BJ (cell line): ENCODE measurements at regions not wholly inside any gene's neighbourhood (a gene's known extent, or its start where the extent isn't known, plus 50 kb on each side); places are given as distances from the start of the nearest gene placed in this dataset.
"Not testable (repeated sequence)": the region's sequence is repeated elsewhere in the genome, so short reads cannot be mapped to it uniquely, and the experiment has no call there.

Experiments
- CTCF ChIA-PET: fragments of 350-600 bp; formaldehyde crosslinking; extraction: SDS; loops from one replicate; lab custom pipeline; 2021; ENCODE audit warnings: antibody characterized with exemption, inconsistent platforms; lab: Yijun Ruan, JAX
- POLR2A ChIA-PET: fragments of 300-600 bp; sonication (Branson Sonifier 250); formaldehyde crosslinking; extraction: SDS; loops from one replicate; lab custom pipeline; 2021; ENCODE audit warnings: antibody characterized with exemption; lab: Charles Lee
- DNase-seq: peaks from one replicate; pipeline ENCODE4 v3.0.0-alpha.2; 2011; ENCODE audit warnings: low read depth
- H3K27me3 ChIP-seq: 2 replicates; pipeline ENCODE4 v1.6.0; 2011; ENCODE audit warnings: low read length; ENCODE audit not compliant: control insufficient read depth, insufficient read depth
- H3K36me3 ChIP-seq: 2 replicates; pipeline ENCODE4 v1.5.1; 2011; ENCODE audit warnings: low read length; ENCODE audit not compliant: control insufficient read depth, insufficient read depth
- H3K4me3 ChIP-seq: 2 replicates; pipeline ENCODE4 v1.5.1; 2011; ENCODE audit warnings: low read depth, mild to moderate bottlenecking, control low read depth, low read length
- TF ChIP-seq, protein P1 (sequence below): IDR thresholded peaks from 2 replicates; pipeline ENCODE4 v1.5.1; 2011; ENCODE audit warnings: low read depth, mild to moderate bottlenecking, control low read depth, inconsistent platforms, low read length, moderate library complexity; ENCODE audit not compliant: insufficient read depth

DNA sequence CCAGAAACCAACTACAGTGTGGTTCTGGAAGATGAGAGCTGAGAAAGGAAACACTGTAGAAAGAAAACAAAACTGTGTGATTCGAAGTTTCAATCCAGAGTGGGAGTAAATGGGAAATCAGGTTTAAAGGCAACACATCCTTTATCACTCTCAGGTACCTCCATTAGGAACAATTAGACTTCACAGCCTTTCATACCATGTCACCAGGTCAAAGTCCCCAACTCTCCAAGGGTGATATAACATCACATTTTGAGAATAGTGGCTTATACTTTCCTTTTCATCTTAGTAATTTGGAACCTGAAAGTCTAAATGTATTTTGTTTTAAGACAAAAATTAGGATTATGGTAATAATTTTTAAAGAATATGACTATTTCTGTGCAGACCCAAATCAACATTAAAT is 194.9 kb upstream of the WWC1 start:
- Histone ChIP-seq H3K4me3 (no peak overlapping the region), H3K36me3 (no peaks in the 10 kb centered on the region), H3K27me3 (no peaks in the 10 kb centered on the region)
- ChIA-PET CTCF (interaction anchor here (0.6 to 1.3 kb wide), 5 partner anchors 9 to 374 kb away, joined by 3 to 4 read pairs (median 3); no protein-coding TSS in a partner anchor), POLR2A (no interaction called here)
- DNase-seq, result no peak
- TF ChIP-seq, protein P1, sequence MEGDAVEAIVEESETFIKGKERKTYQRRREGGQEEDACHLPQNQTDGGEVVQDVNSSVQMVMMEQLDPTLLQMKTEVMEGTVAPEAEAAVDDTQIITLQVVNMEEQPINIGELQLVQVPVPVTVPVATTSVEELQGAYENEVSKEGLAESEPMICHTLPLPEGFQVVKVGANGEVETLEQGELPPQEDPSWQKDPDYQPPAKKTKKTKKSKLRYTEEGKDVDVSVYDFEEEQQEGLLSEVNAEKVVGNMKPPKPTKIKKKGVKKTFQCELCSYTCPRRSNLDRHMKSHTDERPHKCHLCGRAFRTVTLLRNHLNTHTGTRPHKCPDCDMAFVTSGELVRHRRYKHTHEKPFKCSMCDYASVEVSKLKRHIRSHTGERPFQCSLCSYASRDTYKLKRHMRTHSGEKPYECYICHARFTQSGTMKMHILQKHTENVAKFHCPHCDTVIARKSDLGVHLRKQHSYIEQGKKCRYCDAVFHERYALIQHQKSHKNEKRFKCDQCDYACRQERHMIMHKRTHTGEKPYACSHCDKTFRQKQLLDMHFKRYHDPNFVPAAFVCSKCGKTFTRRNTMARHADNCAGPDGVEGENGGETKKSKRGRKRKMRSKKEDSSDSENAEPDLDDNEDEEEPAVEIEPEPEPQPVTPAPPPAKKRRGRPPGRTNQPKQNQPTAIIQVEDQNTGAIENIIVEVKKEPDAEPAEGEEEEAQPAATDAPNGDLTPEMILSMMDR, result no peak

- no peak for DNase-seq
- Histone ChIP-seq H3K27me3 (no peaks in the 10 kb centered on the region), H3K4me3 (no peak overlapping the region), H3K36me3 (no peaks in the 10 kb centered on the region)
- ChIA-PET CTCF (interaction anchor here (1.3 to 1.4 kb wide), 2 partner anchors 9 to 12 kb away, joined by 3 read pairs; no protein-coding TSS in a partner anchor), POLR2A (no interaction called here)
- TF ChIP-seq, protein P1, result no peak
These were observed 193.4 kb upstream of the WWC1 start for GRCh38 chr5:168097876-168098653.

DNA sequence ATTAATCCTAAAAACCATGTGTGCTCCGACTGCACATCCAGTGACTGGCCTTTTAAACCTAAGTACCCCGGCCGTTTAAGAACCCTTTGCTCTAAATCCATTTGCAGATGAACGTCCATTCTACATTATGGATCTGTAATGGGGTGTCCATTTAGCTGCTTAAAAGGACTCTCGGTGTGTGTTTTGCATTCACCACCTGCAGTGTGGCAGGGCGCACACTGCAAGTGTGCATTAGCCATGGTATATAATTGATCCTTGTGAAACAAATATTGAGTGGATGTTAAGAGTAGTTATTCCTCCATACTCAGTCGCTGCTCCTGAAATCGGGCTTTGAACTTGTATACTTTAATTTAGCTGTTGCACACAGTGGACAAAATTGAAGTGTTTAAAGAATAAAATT is 190.1 kb upstream of the WWC1 start:
- POLR2A ChIA-PET, result no interaction called here
- TF ChIP-seq, protein P1, result no peak
- no peaks in the 10 kb centered on the region for H3K36me3 ChIP-seq
- no peak for DNase-seq
- CTCF ChIA-PET, result no interaction called here
- H3K4me3 ChIP-seq, result no peak overlapping the region
- no peaks in the 10 kb centered on the region for H3K27me3 ChIP-seq

- DNase-seq, H3K36me3 ChIP-seq, H3K27me3 ChIP-seq, POLR2A ChIA-PET, H3K4me3 ChIP-seq: not testable (repeated sequence)
- CTCF ChIA-PET, result interaction anchor here (0.7 to 5.3 kb wide), 2 partner anchors 12 to 538 kb away, joined by 3 to 30 read pairs; no protein-coding TSS in a partner anchor
These were observed 188.4 kb upstream of the WWC1 start for GRCh38 chr5:168103018-168103417.

DNA sequence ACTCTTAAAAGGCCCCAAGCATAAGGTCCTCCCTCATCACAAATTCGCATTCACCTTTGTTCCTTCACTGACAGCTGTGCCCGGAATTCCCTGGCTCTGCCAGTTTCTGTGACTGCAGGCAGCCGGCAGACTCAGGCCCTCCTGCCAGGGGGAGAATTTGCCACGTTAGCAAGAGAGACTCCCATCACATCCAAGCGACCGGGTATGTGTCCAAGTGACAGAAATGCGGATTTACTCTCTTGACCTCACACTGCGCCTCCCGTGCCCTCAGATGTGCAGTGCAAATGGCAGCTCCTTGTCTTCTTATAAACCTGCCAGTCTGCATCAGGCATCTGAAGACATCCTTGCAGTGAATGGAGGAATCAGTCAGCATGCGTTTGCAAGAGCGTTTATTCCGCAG is 187.1 kb upstream of the WWC1 start:
- Histone ChIP-seq H3K4me3 (no peak overlapping the region), H3K36me3 (no peaks in the 10 kb centered on the region), H3K27me3 (no peaks in the 10 kb centered on the region)
- DNase-seq, result no peak
- TF ChIP-seq, protein P1, result no peak
- ChIA-PET POLR2A (no interaction called here), CTCF (interaction anchor here (1.1 to 5.3 kb wide), 2 partner anchors 13 to 20 kb away, joined by 3 to 30 read pairs; no protein-coding TSS in a partner anchor)
